ENCODE measurements at regions not wholly inside any gene's neighbourhood (a gene's known extent, or its start where the extent isn't known, plus 50 kb on each side); places are given as distances from the start of the nearest gene placed in this dataset.
A peak's percentile ranks its signal among the peaks of the same experiment; 100 is the strongest.
"Not testable (repeated sequence)": the region's sequence is repeated elsewhere in the genome, so short reads cannot be mapped to it uniquely, and the experiment has no call there.

- no peak for DNase-seq
- ChIA-PET POLR2A (no interaction called here), CTCF (interaction anchor here (0.7 to 2.5 kb wide), 3 partner anchors 8 to 15 kb away, joined by 3 to 12 read pairs (median 6); no protein-coding TSS in a partner anchor)
- Mint-ChIP-seq H3K27me3 (no peaks in the 10 kb centered on the region), H3K4me1 (peaks cover 11% of the 10 kb centered on the region), H3K36me3 (ENCODE audit: low read depth) (peaks cover 4% of the 10 kb centered on the region), H3K9me3 (peaks cover 3% of the 10 kb centered on the region), H3K4me3 (no peak overlapping the region), H3K27ac (no peak overlapping the region)
Measured at GRCh38 chr1:234916840-234917239, 211.8 kb downstream of the TOMM20 start.

GRCh38 chr1:234915924-234916675 is 212.5 kb downstream of the TOMM20 start:
- DNase-seq, result no peak
- Mint-ChIP-seq H3K36me3 (ENCODE audit: low read depth) (peaks cover 4% of the 10 kb centered on the region), H3K27me3 (no peaks in the 10 kb centered on the region), H3K9me3 (peaks cover 3% of the 10 kb centered on the region), H3K4me1 (peaks cover 18% of the 10 kb centered on the region), H3K4me3 (no peak overlapping the region), H3K27ac (peak overlapping the region; percentile 7)
- CTCF ChIA-PET, result interaction anchor here (0.7 to 2.5 kb wide), 3 partner anchors 9 to 14 kb away, joined by 3 to 12 read pairs (median 6); no protein-coding TSS in a partner anchor
- POLR2A ChIA-PET, result no interaction called here

GRCh38 chr1:234914606-234915290 is 213.9 kb downstream of the TOMM20 start:
- H3K27me3 Mint-ChIP-seq, result no peaks in the 10 kb centered on the region

GRCh38 chr1:234913771-234914170 is 214.9 kb downstream of the TOMM20 start:
- Mint-ChIP-seq H3K4me3 (no peak overlapping the region), H3K27me3 (no peaks in the 10 kb centered on the region), H3K4me1 (peaks cover 20% of the 10 kb centered on the region), H3K9me3 (peaks cover 2% of the 10 kb centered on the region), H3K27ac (no peak overlapping the region), H3K36me3 (ENCODE audit: low read depth) (no peaks in the 10 kb centered on the region)
- DNase-seq, result no peak
- CTCF ChIA-PET, result interaction anchor here (1.5 kb wide), 1 partner anchor 102 kb away, joined by 5 read pairs; no protein-coding TSS in a partner anchor
- POLR2A ChIA-PET, result no interaction called here

More at GRCh38 chr1:234914606-234915290, 213.9 kb downstream of the TOMM20 start:
- Mint-ChIP-seq H3K9me3 (peaks cover 2% of the 10 kb centered on the region), H3K4me1 (peaks cover 20% of the 10 kb centered on the region), H3K27ac (no peak overlapping the region), H3K4me3 (no peak overlapping the region), H3K36me3 (ENCODE audit: low read depth) (no peaks in the 10 kb centered on the region)
- CTCF ChIA-PET, result interaction anchor here (0.5 to 2.5 kb wide), 6 partner anchors 9 to 738 kb away, joined by 3 to 12 read pairs (median 4); no protein-coding TSS in a partner anchor
- no peak for DNase-seq
- POLR2A ChIA-PET, result no interaction called here

- Mint-ChIP-seq H3K36me3 (ENCODE audit: low read depth) (no peaks in the 10 kb centered on the region), H3K9me3 (peaks cover 2% of the 10 kb centered on the region), H3K4me3 (no peak overlapping the region), H3K27me3 (no peaks in the 10 kb centered on the region), H3K27ac (no peak overlapping the region), H3K4me1 (peaks cover 20% of the 10 kb centered on the region)
- no peak for DNase-seq
- ChIA-PET CTCF (interaction anchor here (1.5 kb wide), 1 partner anchor 103 kb away, joined by 5 read pairs; no protein-coding TSS in a partner anchor), POLR2A (no interaction called here)
Measured at GRCh38 chr1:234913278-234913649, 215.4 kb downstream of the TOMM20 start.

GRCh38 chr1:234912548-234913277 is 215.9 kb downstream of the TOMM20 start:
- Mint-ChIP-seq H3K4me3 (no peak overlapping the region), H3K27me3 (no peaks in the 10 kb centered on the region), H3K36me3 (ENCODE audit: low read depth) (no peaks in the 10 kb centered on the region), H3K27ac (no peak overlapping the region), H3K9me3 (peaks cover 2% of the 10 kb centered on the region), H3K4me1 (peaks cover 20% of the 10 kb centered on the region)
- ChIA-PET CTCF (interaction anchor here (1.5 to 2.1 kb wide), 3 partner anchors 15 to 103 kb away, joined by 3 to 6 read pairs (median 5); no protein-coding TSS in a partner anchor), POLR2A (no interaction called here)
- no peak for DNase-seq

GRCh38 chr1:234911787-234912186 is 216.8 kb downstream of the TOMM20 start:
- Mint-ChIP-seq H3K36me3 (ENCODE audit: low read depth) (no peaks in the 10 kb centered on the region), H3K27me3 (no peaks in the 10 kb centered on the region), H3K4me1 (peaks cover 20% of the 10 kb centered on the region), H3K4me3 (no peak overlapping the region), H3K27ac (no peak overlapping the region), H3K9me3 (peaks cover 2% of the 10 kb centered on the region)
- ChIA-PET CTCF (interaction anchor here (0.9 to 3.1 kb wide), 4 partner anchors 8 to 69 kb away, joined by 3 to 10 read pairs (median 4); no protein-coding TSS in a partner anchor), POLR2A (no interaction called here)
- no peak for DNase-seq

GRCh38 chr1:234911136-234911535 is 217.5 kb downstream of the TOMM20 start:
- H3K36me3 Mint-ChIP-seq (ENCODE audit: low read depth); H3K4me3 Mint-ChIP-seq; H3K27me3 Mint-ChIP-seq; H3K9me3 Mint-ChIP-seq; H3K27ac Mint-ChIP-seq; DNase-seq; POLR2A ChIA-PET: not testable (repeated sequence)
- H3K4me1 Mint-ChIP-seq, result peaks cover 20% of the 10 kb centered on the region
- CTCF ChIA-PET, result interaction anchor here (0.6 to 3.1 kb wide), 6 partner anchors 8 to 199 kb away, joined by 3 to 10 read pairs (median 3); no protein-coding TSS in a partner anchor

- no peak for DNase-seq
- CTCF ChIA-PET, result interaction anchor here (0.7 to 3.1 kb wide), 6 partner anchors 10 to 174 kb away, joined by 3 to 10 read pairs (median 3); no protein-coding TSS in a partner anchor
Measured at GRCh38 chr1:234909851-234910250, 218.8 kb downstream of the TOMM20 start.

GRCh38 chr1:234909307-234909810 is 219.3 kb downstream of the TOMM20 start:
- ChIA-PET CTCF (interaction anchor here (0.7 to 3.1 kb wide), 5 partner anchors 10 to 174 kb away, joined by 3 to 10 read pairs (median 3); no protein-coding TSS in a partner anchor), POLR2A (no interaction called here)
- H3K9me3 Mint-ChIP-seq, result peaks cover 2% of the 10 kb centered on the region
- no peaks in the 10 kb centered on the region for H3K36me3 Mint-ChIP-seq (ENCODE audit: low read depth)
- H3K4me3 Mint-ChIP-seq, result no peak overlapping the region
- no peak overlapping the region for H3K27ac Mint-ChIP-seq
- H3K27me3 Mint-ChIP-seq, result no peaks in the 10 kb centered on the region
- peaks cover 20% of the 10 kb centered on the region for H3K4me1 Mint-ChIP-seq
- no peak for DNase-seq

More at GRCh38 chr1:234909851-234910250, 218.8 kb downstream of the TOMM20 start:
- H3K36me3 Mint-ChIP-seq (ENCODE audit: low read depth), result no peaks in the 10 kb centered on the region
- no peak overlapping the region for H3K27ac Mint-ChIP-seq
- no peaks in the 10 kb centered on the region for H3K27me3 Mint-ChIP-seq
- POLR2A ChIA-PET, result no interaction called here
- peaks cover 20% of the 10 kb centered on the region for H3K4me1 Mint-ChIP-seq
- H3K9me3 Mint-ChIP-seq, result peaks cover 2% of the 10 kb centered on the region
- no peak overlapping the region for H3K4me3 Mint-ChIP-seq

- H3K4me1 Mint-ChIP-seq, result peaks cover 20% of the 10 kb centered on the region
- H3K27ac Mint-ChIP-seq, result no peak overlapping the region
- no peaks in the 10 kb centered on the region for H3K36me3 Mint-ChIP-seq (ENCODE audit: low read depth)
- no peak for DNase-seq
- peaks cover 2% of the 10 kb centered on the region for H3K9me3 Mint-ChIP-seq
- ChIA-PET CTCF (interaction anchor here (0.6 to 3.1 kb wide), 5 partner anchors 11 to 63 kb away, joined by 3 to 10 read pairs (median 4); no protein-coding TSS in a partner anchor), POLR2A (no interaction called here)
- H3K4me3 Mint-ChIP-seq, result no peak overlapping the region
- H3K27me3 Mint-ChIP-seq, result no peaks in the 10 kb centered on the region
Measured at GRCh38 chr1:234908571-234908970, 220.1 kb downstream of the TOMM20 start.

GRCh38 chr1:234907940-234908405 is 220.7 kb downstream of the TOMM20 start:
- no peaks in the 10 kb centered on the region for H3K27me3 Mint-ChIP-seq
- no peak overlapping the region for H3K4me3 Mint-ChIP-seq
- ChIA-PET POLR2A (no interaction called here), CTCF (interaction anchor here (0.6 to 1.5 kb wide), 4 partner anchors 10 to 62 kb away, joined by 3 to 4 read pairs (median 4); no protein-coding TSS in a partner anchor)
- no peaks in the 10 kb centered on the region for H3K36me3 Mint-ChIP-seq (ENCODE audit: low read depth)
- DNase-seq, result no peak
- H3K4me1 Mint-ChIP-seq, result peaks cover 19% of the 10 kb centered on the region
- peaks cover 2% of the 10 kb centered on the region for H3K9me3 Mint-ChIP-seq
- H3K27ac Mint-ChIP-seq, result no peak overlapping the region
